K562 (cell line): ENCODE measurements at regions not wholly inside any gene's neighbourhood (a gene's known extent, or its start where the extent isn't known, plus 50 kb on each side); places are given as distances from the start of the nearest gene placed in this dataset.

Experiments
- ATAC-seq: fragments of 200-7000 bp; cut with Tn5 transposase; 3 replicates; pipeline ENCODE4 v1.9.1; 2020; ENCODE audit warnings: moderate library complexity
- BruUV-seq: library from RNA; stranded (reverse); fragments of 400-500 nt; replicated peaks from 2 replicates; lab custom pipeline; 2021; lab: Mats Ljungman, UMichigan
- CTCF ChIA-PET: fragments of 300-600 bp; formaldehyde crosslinking; extraction: SDS; loops from one replicate; lab custom pipeline; 2021; ENCODE audit warnings: low intra/inter-chr PET ratio; lab: Yijun Ruan, JAX
- POLR2A ChIA-PET: fragments of 300-600, 350-650 bp; sonication (Branson Sonifier 250); formaldehyde crosslinking; extraction: SDS; loops from one replicate; lab custom pipeline; 2021; ENCODE audit warnings: antibody characterized with exemption, inconsistent platforms; lab: Yijun Ruan, JAX
- DNase-seq, 4 experiments: peaks; one replicate each; pipeline versions ENCODE4 v3.0.0 to v3.0.0-alpha.2; 2011 to 2018; ENCODE audit warnings: low spot score in 3 of 4, mixed read lengths in 3 of 4; ENCODE audit errors: extremely low read depth in 1 of 4
- FAIRE-seq: peaks from 2 replicates; lab custom pipeline; 2011; peaks lifted over from hg19 to GRCh38; lab: Jason Lieb, UNC
- H2AFZ ChIP-seq: 2 replicates; pipeline ENCODE4 v1.6.0; 2011; ENCODE audit warnings: low read depth, low read length, control low read depth, inconsistent platforms
- H3K27ac ChIP-seq: fragments of 200-600 bp; 3 replicates; pipeline ENCODE4 v1.8.0; 2011; ENCODE audit warnings: low read depth, mild to moderate bottlenecking, control low read depth, inconsistent platforms, low read length, moderate library complexity, mixed read lengths; ENCODE audit errors: extremely low read depth
- H3K27me3 ChIP-seq, 2 experiments: fragments of 300-600 bp in 1 of 2; 2 replicates in 1 of 2; 3 replicates in 1 of 2; pipeline versions ENCODE4 v1.6.0 to v1.8.0; 2011; ENCODE audit warnings: inconsistent platforms in 2 of 2, low read length in 2 of 2, mild to moderate bottlenecking in 1 of 2, mixed read lengths in 1 of 2, moderate library complexity in 1 of 2; ENCODE audit not compliant: control insufficient read depth in 2 of 2, insufficient read depth in 2 of 2
- H3K36me3 ChIP-seq: fragments of 300-600 bp; 3 replicates; pipeline ENCODE4 v1.8.0; 2011; ENCODE audit warnings: mild to moderate bottlenecking, low read length, inconsistent platforms; ENCODE audit not compliant: control insufficient read depth, insufficient read depth
- H3K4me1 ChIP-seq, 2 experiments: fragments of 200-600 bp in 1 of 2; replicated peaks in 1 of 2; 2 replicates in 1 of 2; 3 replicates in 1 of 2; pipeline versions ENCODE4 v1.5.1 to v1.8.0; 2011; ENCODE audit warnings: inconsistent platforms in 2 of 2, low read length in 2 of 2, mild to moderate bottlenecking in 1 of 2, mixed read lengths in 1 of 2, moderate library complexity in 1 of 2; ENCODE audit not compliant: control insufficient read depth in 2 of 2, insufficient read depth in 2 of 2
- H3K4me2 ChIP-seq: 2 replicates; pipeline ENCODE4 v1.6.1; 2011; ENCODE audit warnings: low read length, control low read depth, inconsistent platforms, mixed read lengths; ENCODE audit not compliant: insufficient read depth
- H3K4me3 ChIP-seq: fragments of 200-600 bp; sonication (generic), shearing (Covaris generic); 2 replicates; pipeline ENCODE4 v1.5.1; 2016; ENCODE audit warnings: control low read depth, inconsistent platforms
- H3K79me2 ChIP-seq: fragments of 200-600 bp; 3 replicates; pipeline ENCODE4 v1.8.0; 2011; ENCODE audit warnings: low read length, inconsistent platforms; ENCODE audit not compliant: control insufficient read depth, insufficient read depth
- H3K9ac ChIP-seq, 2 experiments: 2 replicates each; pipeline versions ENCODE4 v1.6.0 to v1.6.1; 2011; ENCODE audit warnings: low read depth in 2 of 2, low read length in 2 of 2, control low read depth in 1 of 2, inconsistent platforms in 1 of 2, mild to moderate bottlenecking in 1 of 2, mixed read lengths in 1 of 2; ENCODE audit not compliant: insufficient read depth in 1 of 2
- H3K9me1 ChIP-seq: one replicate; pipeline ENCODE4 v1.6.0; 2011; ENCODE audit warnings: inconsistent platforms, mild to moderate bottlenecking, low read length, moderate library complexity; ENCODE audit not compliant: control insufficient read depth, insufficient read depth
- H3K9me3 ChIP-seq: replicated peaks from 2 replicates; pipeline ENCODE4 v1.5.1; 2011; ENCODE audit warnings: low read depth, low read length, inconsistent platforms; ENCODE audit not compliant: control insufficient read depth, insufficient read depth
- H4K20me1 ChIP-seq: replicated peaks from 2 replicates; pipeline ENCODE4 v1.6.1; 2011; ENCODE audit warnings: low read length, inconsistent platforms, mixed read lengths; ENCODE audit not compliant: control insufficient read depth, insufficient read depth
- ARID2 ChIP-seq: fragments of 450-650 bp; IDR thresholded peaks from 2 replicates; pipeline ENCODE4 v1.6.1; 2017; ENCODE audit warnings: antibody characterized with exemption, mild to moderate bottlenecking
- CREBBP ChIP-seq: IDR thresholded peaks from one replicate; pipeline ENCODE4 v1.6.1; 2012; ENCODE audit warnings: low read depth, mild to moderate bottlenecking, control low read depth, inconsistent platforms, low read length
- EHMT2 ChIP-seq: fragments of 450-650 bp; IDR thresholded peaks from 2 replicates; pipeline ENCODE4 v1.6.1; 2018; ENCODE audit warnings: antibody characterized with exemption
- ELF2 ChIP-seq: fragments of 250-450 bp; sonication (Bioruptor Pico); IDR thresholded peaks from 2 replicates; pipeline ENCODE4 v1.5.0; 2021; ENCODE audit warnings: mild to moderate bottlenecking
- IRF2 ChIP-seq: sonication (generic); formaldehyde crosslinking; IDR thresholded peaks from 2 replicates; pipeline ENCODE4 v1.8.1; 2022; ENCODE audit warnings: mild to moderate bottlenecking, missing genetic modification reagents
- NR2C2 ChIP-seq, 2 experiments: fragments of 200-800 bp in 1 of 2; sonication (Bioruptor generic) in 1 of 2; sonication (generic) in 1 of 2; formaldehyde crosslinking in 1 of 2; IDR thresholded peaks; 2 replicates each; pipeline versions ENCODE4 v1.6.1 to v1.8.0; 2016 to 2022; ENCODE audit warnings: mild to moderate bottlenecking in 1 of 2, missing compliant biosample characterization in 1 of 2, missing genetic modification characterization in 1 of 2, missing genetic modification reagents in 1 of 2
- POLR2AphosphoS2 ChIP-seq: IDR thresholded peaks from 2 replicates; pipeline ENCODE4 v1.6.1; 2012; ENCODE audit warnings: low read length, improper control_type of control experiment
- SMARCA4 ChIP-seq: fragments of 450-650 bp; IDR thresholded peaks from 2 replicates; pipeline ENCODE4 v1.6.1; 2016
- TCFL5 ChIP-seq: fragments of 250-450 bp; sonication (Bioruptor Pico); conservative IDR thresholded peaks from 2 replicates; pipeline ENCODE4 v1.6.1; 2021; ENCODE audit warnings: mild to moderate bottlenecking, moderate library complexity, matching md5 sums
- ZBTB17 ChIP-seq: fragments of 450-650 bp; formaldehyde crosslinking; IDR thresholded peaks from 2 replicates; pipeline ENCODE4 v1.4.0; 2020; ENCODE audit warnings: mild to moderate bottlenecking
- ZFPM2 ChIP-seq: fragments of 250-450 bp; sonication (Bioruptor Pico); IDR thresholded peaks from 2 replicates; pipeline ENCODE4 v1.5.1; 2022; ENCODE audit warnings: mild to moderate bottlenecking
- ZKSCAN1 ChIP-seq: fragments of 150-350 bp; IDR thresholded peaks from 2 replicates; pipeline ENCODE4 v1.6.1; 2016; ENCODE audit warnings: low read depth, low read length
- ZNF354B ChIP-seq: fragments of 250-450 bp; sonication (Bioruptor Pico); IDR thresholded peaks from 2 replicates; pipeline ENCODE4 v1.4.0; 2020
- ZNF384 ChIP-seq: IDR thresholded peaks from 2 replicates; pipeline ENCODE4 v1.6.1; 2012; ENCODE audit warnings: low read depth, low read length, improper control_type of control experiment
- ZNF445 ChIP-seq: fragments of 250-450 bp; sonication (Bioruptor Pico); IDR thresholded peaks from 2 replicates; pipeline ENCODE4 v1.4.0; 2020; ENCODE audit warnings: low read depth, mild to moderate bottlenecking, moderate library complexity
- in situ Hi-C: fragments of 300-500 bp; cut with MboI; formaldehyde crosslinking; loops from 4 replicates; pipeline ENCODE4 v1.15.0; 2018; ENCODE audit warnings: inconsistent platforms, mixed read lengths
- intact Hi-C: fragments of 100-400 bp; cut with micrococcal nuclease; formaldehyde crosslinking; loops from 2 replicates; pipeline ENCODE4 v1.14.2; 2022
- TF ChIP-seq, protein P1 (sequence below): fragments of 250-450 bp; sonication (Bioruptor Pico); IDR thresholded peaks from 2 replicates; pipeline ENCODE4 v1.8.0; 2022; ENCODE audit warnings: inconsistent platforms

DNA sequence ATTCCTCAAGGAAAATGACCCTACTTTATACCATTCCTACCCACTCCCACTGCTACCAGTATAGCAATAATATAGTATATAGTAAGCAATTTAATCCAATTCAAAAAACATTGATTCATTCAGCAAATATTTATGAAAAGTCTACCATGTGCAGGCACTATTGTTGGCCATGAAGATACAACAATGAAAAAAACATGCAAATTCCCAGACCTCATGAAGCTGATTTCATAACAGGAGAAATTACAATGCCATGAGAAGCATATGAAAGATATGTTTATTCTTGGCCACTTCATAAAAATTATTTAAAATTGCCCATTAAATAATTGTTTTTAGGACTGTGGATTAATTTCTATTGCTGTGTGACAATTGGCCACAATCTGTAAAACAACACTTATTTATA is 315.8 kb upstream of the COL8A1 start:
- no peak overlapping the region for H3K4me2 ChIP-seq
- H3K27ac ChIP-seq: no peak overlapping the region
- H3K4me3 ChIP-seq: no peak overlapping the region
- in situ Hi-C loops (no loop called here), intact Hi-C loops (no loop called here)
- no peaks in the 10 kb centered on the region for H3K9me3 ChIP-seq
- no peaks in the 10 kb centered on the region for H4K20me1 ChIP-seq
- H3K36me3 ChIP-seq: no peaks in the 10 kb centered on the region
- H3K27me3 ChIP-seq: no peaks in the 10 kb centered on the region
- no peaks in the 10 kb centered on the region for H3K9me1 ChIP-seq
- no peak for FAIRE-seq
- POLR2A ChIA-PET: no interaction called here
- H3K4me1 ChIP-seq: no peaks in the 10 kb centered on the region
- no peak overlapping the region for H2AFZ ChIP-seq
- H3K79me2 ChIP-seq: no peaks in the 10 kb centered on the region
- BruUV-seq: no TSS peak
- H3K9ac ChIP-seq: no peak overlapping the region
- CTCF ChIA-PET: no interaction called here
- TF ChIP-seq ZKSCAN1 (no peak), ELF2 (CRISPR knock-in tag) (no peak), POLR2AphosphoS2 (no peak), CREBBP (no peak), ZNF354B (no peak), ZNF445 (CRISPR knock-in tag) (no peak), ZFPM2 (no peak), ZBTB17 (CRISPR knock-in tag) (no peak), EHMT2 (no peak), ARID2 (no peak), SMARCA4 (no peak), TCFL5 (CRISPR knock-in tag) (no peak), IRF2 (CRISPR knock-in tag) (no peak), ZNF384 (no peak), NR2C2 (CRISPR knock-in tag; IDR thresholded peaks at IDR 0.05) (no peak), NR2C2 (tag; IDR thresholded peaks at IDR 0.05) (no peak)
- TF ChIP-seq, protein P1, sequence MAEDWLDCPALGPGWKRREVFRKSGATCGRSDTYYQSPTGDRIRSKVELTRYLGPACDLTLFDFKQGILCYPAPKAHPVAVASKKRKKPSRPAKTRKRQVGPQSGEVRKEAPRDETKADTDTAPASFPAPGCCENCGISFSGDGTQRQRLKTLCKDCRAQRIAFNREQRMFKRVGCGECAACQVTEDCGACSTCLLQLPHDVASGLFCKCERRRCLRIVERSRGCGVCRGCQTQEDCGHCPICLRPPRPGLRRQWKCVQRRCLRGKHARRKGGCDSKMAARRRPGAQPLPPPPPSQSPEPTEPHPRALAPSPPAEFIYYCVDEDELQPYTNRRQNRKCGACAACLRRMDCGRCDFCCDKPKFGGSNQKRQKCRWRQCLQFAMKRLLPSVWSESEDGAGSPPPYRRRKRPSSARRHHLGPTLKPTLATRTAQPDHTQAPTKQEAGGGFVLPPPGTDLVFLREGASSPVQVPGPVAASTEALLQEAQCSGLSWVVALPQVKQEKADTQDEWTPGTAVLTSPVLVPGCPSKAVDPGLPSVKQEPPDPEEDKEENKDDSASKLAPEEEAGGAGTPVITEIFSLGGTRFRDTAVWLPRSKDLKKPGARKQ (CRISPR knock-in tag): no peak
- TF ChIP-seq, all 486 proteins: peak for 0
- DNase-seq (no peak), ATAC-seq (no peak)
